Loucy (cell line): ENCODE measurements at regions not wholly inside any gene's neighbourhood (a gene's known extent, or its start where the extent isn't known, plus 50 kb on each side); places are given as distances from the start of the nearest gene placed in this dataset.

Experiments
- EZH2phosphoT487 ChIP-seq: fragments of 200-600 bp; IDR thresholded peaks from 2 replicates; pipeline ENCODE4 v1.6.1; 2018; ENCODE audit warnings: antibody characterized with exemption, mild to moderate bottlenecking, moderate library complexity, borderline replicate concordance
- TF ChIP-seq, protein P1 (sequence below): fragments of 200-600 bp; sonication (generic); conservative IDR thresholded peaks from 2 replicates; pipeline ENCODE4 v1.5.1; 2014; ENCODE audit warnings: mild to moderate bottlenecking, antibody characterized with exemption, low read length

DNA sequence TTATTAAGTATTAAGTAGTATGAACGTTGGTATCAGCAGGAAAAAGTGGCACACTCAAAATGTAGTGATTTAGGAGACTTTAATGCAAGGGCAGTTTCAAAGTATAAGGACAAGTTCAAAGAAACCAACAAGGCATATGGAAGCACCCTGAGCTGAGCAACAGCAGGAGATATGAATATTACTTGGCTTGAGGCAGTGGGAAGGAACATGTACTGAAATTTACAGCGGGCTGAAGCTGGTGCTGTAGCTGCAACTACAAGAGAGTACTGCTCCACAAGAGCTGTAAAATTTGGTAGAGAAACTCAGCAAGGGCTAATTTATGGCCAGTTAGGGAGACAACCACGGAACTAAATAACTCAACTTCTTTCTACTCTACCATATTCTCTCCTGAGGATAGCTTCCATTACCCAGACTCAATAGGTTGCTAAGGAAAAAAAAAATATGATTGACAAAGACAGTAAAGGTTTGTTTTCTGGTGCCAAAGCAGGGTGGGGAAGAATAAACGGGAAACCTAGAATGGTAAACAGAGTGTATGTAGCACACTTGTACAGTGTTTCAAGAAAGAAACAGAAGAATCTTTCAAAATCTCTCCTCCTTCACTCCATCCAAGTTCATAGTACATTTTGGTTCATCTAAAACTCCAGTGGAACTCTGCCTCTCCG lies 487.8 kb upstream of the MGAT4C start:
- TF ChIP-seq EZH2phosphoT487: no peak
- TF ChIP-seq, protein P1, sequence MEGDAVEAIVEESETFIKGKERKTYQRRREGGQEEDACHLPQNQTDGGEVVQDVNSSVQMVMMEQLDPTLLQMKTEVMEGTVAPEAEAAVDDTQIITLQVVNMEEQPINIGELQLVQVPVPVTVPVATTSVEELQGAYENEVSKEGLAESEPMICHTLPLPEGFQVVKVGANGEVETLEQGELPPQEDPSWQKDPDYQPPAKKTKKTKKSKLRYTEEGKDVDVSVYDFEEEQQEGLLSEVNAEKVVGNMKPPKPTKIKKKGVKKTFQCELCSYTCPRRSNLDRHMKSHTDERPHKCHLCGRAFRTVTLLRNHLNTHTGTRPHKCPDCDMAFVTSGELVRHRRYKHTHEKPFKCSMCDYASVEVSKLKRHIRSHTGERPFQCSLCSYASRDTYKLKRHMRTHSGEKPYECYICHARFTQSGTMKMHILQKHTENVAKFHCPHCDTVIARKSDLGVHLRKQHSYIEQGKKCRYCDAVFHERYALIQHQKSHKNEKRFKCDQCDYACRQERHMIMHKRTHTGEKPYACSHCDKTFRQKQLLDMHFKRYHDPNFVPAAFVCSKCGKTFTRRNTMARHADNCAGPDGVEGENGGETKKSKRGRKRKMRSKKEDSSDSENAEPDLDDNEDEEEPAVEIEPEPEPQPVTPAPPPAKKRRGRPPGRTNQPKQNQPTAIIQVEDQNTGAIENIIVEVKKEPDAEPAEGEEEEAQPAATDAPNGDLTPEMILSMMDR: no peak
